HEK293 (cell line): ENCODE measurements at regions not wholly inside any gene's neighbourhood (a gene's known extent, or its start where the extent isn't known, plus 50 kb on each side); places are given as distances from the start of the nearest gene placed in this dataset.

Experiments
- CTCF ChIA-PET: fragments of 350-600 bp; formaldehyde crosslinking; extraction: SDS; loops from one replicate; lab custom pipeline; 2021; ENCODE audit warnings: antibody characterized with exemption; lab: Yijun Ruan, JAX
- POLR2A ChIA-PET: fragments of 300-600 bp; formaldehyde crosslinking; extraction: SDS; loops from one replicate; lab custom pipeline; 2020; ENCODE audit warnings: antibody characterized with exemption, inconsistent platforms; lab: Yijun Ruan, JAX
- H3K27ac ChIP-seq: fragments of 200-500 bp; sonication (Bioruptor generic); 2 replicates; pipeline ENCODE4 v1.5.1; 2014; ENCODE audit warnings: low read depth, low read length, control low read depth, inconsistent platforms; ENCODE audit errors: extremely low read depth
- H3K36me3 ChIP-seq, 2 experiments: fragments of 200-500 bp in 1 of 2; sonication (Bioruptor generic) in 1 of 2; 1 replicate in 1 of 2; 2 replicates in 1 of 2; pipeline ENCODE4 v1.5.1; 2014 to 2017; ENCODE audit warnings: inconsistent platforms in 2 of 2, low read length in 2 of 2; ENCODE audit not compliant: control insufficient read depth in 2 of 2, insufficient read depth in 1 of 2
- H3K4me1 ChIP-seq: fragments of 200-500 bp; sonication (Bioruptor generic); 2 replicates; pipeline ENCODE4 v1.5.1; 2014; ENCODE audit warnings: mild to moderate bottlenecking, low read length, inconsistent platforms; ENCODE audit not compliant: control insufficient read depth, insufficient read depth
- H3K4me3 ChIP-seq: 2 replicates; pipeline ENCODE4 v1.5.1; 2011; ENCODE audit warnings: low read depth, mild to moderate bottlenecking, control low read depth, low read length, moderate library complexity
- H3K9me3 ChIP-seq: fragments of 200-500 bp; sonication (Bioruptor generic); 2 replicates; pipeline ENCODE4 v1.5.1; 2014; ENCODE audit warnings: low read depth, low read length, inconsistent platforms; ENCODE audit not compliant: control insufficient read depth, insufficient read depth
- EGR2 ChIP-seq: fragments of 450-650 bp; formaldehyde crosslinking; IDR thresholded peaks from 2 replicates; pipeline ENCODE4 v1.5.1; 2016; ENCODE audit warnings: low read depth, missing biosample characterization, missing genetic modification characterization
- FEZF1 ChIP-seq: fragments of 450-650 bp; formaldehyde crosslinking; IDR thresholded peaks from 2 replicates; pipeline ENCODE4 v1.5.1; 2016; ENCODE audit warnings: missing biosample characterization, missing genetic modification characterization
- KLF17 ChIP-seq: fragments of 450-650 bp; formaldehyde crosslinking; IDR thresholded peaks from 2 replicates; pipeline ENCODE4 v1.5.1; 2016; ENCODE audit warnings: missing biosample characterization, missing genetic modification characterization
- KLF8 ChIP-seq: fragments of 450-650 bp; formaldehyde crosslinking; IDR thresholded peaks from 2 replicates; pipeline ENCODE4 v1.5.1; 2016; ENCODE audit warnings: missing biosample characterization, missing genetic modification characterization
- SETDB1 ChIP-seq: IDR thresholded peaks from one replicate; pipeline ENCODE4 v1.6.1; 2017; ENCODE audit warnings: mild to moderate bottlenecking, low read length, moderate library complexity, mixed read lengths; ENCODE audit not compliant: insufficient read length
- TCF7L2 ChIP-seq: IDR thresholded peaks from 2 replicates; pipeline ENCODE4 v1.6.1; 2011; ENCODE audit warnings: low read depth, mild to moderate bottlenecking, inconsistent platforms, low read length, moderate library complexity, borderline replicate concordance
- ZFHX2 ChIP-seq: fragments of 450-650 bp; formaldehyde crosslinking; conservative IDR thresholded peaks from 2 replicates; pipeline ENCODE4 v1.5.1; 2016; ENCODE audit warnings: missing biosample characterization, missing genetic modification characterization
- ZFP3 ChIP-seq: fragments of 450-650 bp; formaldehyde crosslinking; IDR thresholded peaks from 2 replicates; pipeline ENCODE4 v1.5.1; 2016; ENCODE audit warnings: low read depth, missing biosample characterization, missing genetic modification characterization
- ZNF16 ChIP-seq: fragments of 450-650 bp; formaldehyde crosslinking; IDR thresholded peaks from 2 replicates; pipeline ENCODE4 v1.5.1; 2016; ENCODE audit warnings: low read depth, missing biosample characterization, missing genetic modification characterization
- ZNF202 ChIP-seq: fragments of 450-650 bp; formaldehyde crosslinking; IDR thresholded peaks from 2 replicates; pipeline ENCODE4 v1.5.1; 2016; ENCODE audit warnings: missing biosample characterization, missing genetic modification characterization, borderline replicate concordance
- ZNF24 ChIP-seq: fragments of 450-650 bp; formaldehyde crosslinking; IDR thresholded peaks from 2 replicates; pipeline ENCODE4 v1.5.1; 2016; ENCODE audit warnings: missing biosample characterization, missing genetic modification characterization
- ZNF311 ChIP-seq: fragments of 450-650 bp; formaldehyde crosslinking; IDR thresholded peaks from 2 replicates; pipeline ENCODE4 v1.5.1; 2017; ENCODE audit warnings: missing biosample characterization, missing genetic modification characterization, borderline replicate concordance
- ZNF350 ChIP-seq: fragments of 450-650 bp; formaldehyde crosslinking; IDR thresholded peaks from 2 replicates; pipeline ENCODE4 v1.5.0; 2017; ENCODE audit warnings: missing biosample characterization, mild to moderate bottlenecking, missing genetic modification characterization
- ZNF366 ChIP-seq: fragments of 450-650 bp; formaldehyde crosslinking; conservative IDR thresholded peaks from 2 replicates; pipeline ENCODE4 v1.5.1; 2016; ENCODE audit warnings: missing biosample characterization, missing genetic modification characterization
- ZNF433 ChIP-seq: fragments of 450-650 bp; formaldehyde crosslinking; IDR thresholded peaks from 2 replicates; pipeline ENCODE4 v1.5.1; 2016; ENCODE audit warnings: missing biosample characterization, missing genetic modification characterization, low read depth
- ZNF501 ChIP-seq: fragments of 450-650 bp; formaldehyde crosslinking; IDR thresholded peaks from 2 replicates; pipeline ENCODE4 v1.5.1; 2016; ENCODE audit warnings: missing biosample characterization, missing genetic modification characterization
- ZNF701 ChIP-seq: fragments of 450-650 bp; formaldehyde crosslinking; IDR thresholded peaks from 2 replicates; pipeline ENCODE4 v1.5.1; 2016; ENCODE audit warnings: missing biosample characterization, missing genetic modification characterization
- ZNF747 ChIP-seq: fragments of 450-650 bp; formaldehyde crosslinking; IDR thresholded peaks from 2 replicates; pipeline ENCODE4 v1.5.1; 2016; ENCODE audit warnings: missing biosample characterization, missing genetic modification characterization
- TF ChIP-seq, protein P1 (sequence below): fragments of 450-650 bp; formaldehyde crosslinking; IDR thresholded peaks from 2 replicates; pipeline ENCODE4 v1.5.1; 2017; ENCODE audit warnings: missing biosample characterization, missing genetic modification characterization
- TF ChIP-seq, protein P2 (sequence below): fragments of 450-650 bp; formaldehyde crosslinking; IDR thresholded peaks from 2 replicates; pipeline ENCODE4 v1.5.1; 2016; ENCODE audit warnings: missing biosample characterization, missing genetic modification characterization, low read depth
- TF ChIP-seq, protein P3 (sequence below): fragments of 450-650 bp; formaldehyde crosslinking; IDR thresholded peaks from 2 replicates; pipeline ENCODE4 v1.5.1; 2017; ENCODE audit warnings: missing biosample characterization, missing genetic modification characterization

DNA sequence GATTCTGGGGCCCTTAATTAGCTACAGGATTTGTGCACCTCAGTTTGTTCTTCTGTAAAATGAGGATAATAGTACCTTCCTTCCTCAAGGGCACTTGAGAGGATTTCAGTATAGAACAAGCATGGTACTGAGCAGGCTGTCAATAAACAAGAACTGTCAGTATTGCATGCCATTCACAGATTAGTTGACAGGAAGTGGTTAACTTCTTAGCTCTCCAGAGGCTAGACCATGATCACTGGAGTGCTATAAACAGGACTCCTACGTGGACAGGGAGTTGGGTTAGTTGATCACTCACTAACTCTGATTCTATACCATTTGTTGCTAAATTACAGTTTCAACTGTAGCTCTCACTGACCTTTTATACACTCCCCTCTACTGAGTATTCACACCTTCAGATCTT lies 126.2 kb upstream of the DAB1 start (continued):
- TF ChIP-seq, protein P1, sequence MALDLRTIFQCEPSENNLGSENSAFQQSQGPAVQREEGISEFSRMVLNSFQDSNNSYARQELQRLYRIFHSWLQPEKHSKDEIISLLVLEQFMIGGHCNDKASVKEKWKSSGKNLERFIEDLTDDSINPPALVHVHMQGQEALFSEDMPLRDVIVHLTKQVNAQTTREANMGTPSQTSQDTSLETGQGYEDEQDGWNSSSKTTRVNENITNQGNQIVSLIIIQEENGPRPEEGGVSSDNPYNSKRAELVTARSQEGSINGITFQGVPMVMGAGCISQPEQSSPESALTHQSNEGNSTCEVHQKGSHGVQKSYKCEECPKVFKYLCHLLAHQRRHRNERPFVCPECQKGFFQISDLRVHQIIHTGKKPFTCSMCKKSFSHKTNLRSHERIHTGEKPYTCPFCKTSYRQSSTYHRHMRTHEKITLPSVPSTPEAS (tag by site-specific recombination) = no peak
- TF ChIP-seq TCF7L2 (no peak), ZNF24 (tag by site-specific recombination) (no peak), ZNF501 (tag by site-specific recombination) (no peak)

DNA sequence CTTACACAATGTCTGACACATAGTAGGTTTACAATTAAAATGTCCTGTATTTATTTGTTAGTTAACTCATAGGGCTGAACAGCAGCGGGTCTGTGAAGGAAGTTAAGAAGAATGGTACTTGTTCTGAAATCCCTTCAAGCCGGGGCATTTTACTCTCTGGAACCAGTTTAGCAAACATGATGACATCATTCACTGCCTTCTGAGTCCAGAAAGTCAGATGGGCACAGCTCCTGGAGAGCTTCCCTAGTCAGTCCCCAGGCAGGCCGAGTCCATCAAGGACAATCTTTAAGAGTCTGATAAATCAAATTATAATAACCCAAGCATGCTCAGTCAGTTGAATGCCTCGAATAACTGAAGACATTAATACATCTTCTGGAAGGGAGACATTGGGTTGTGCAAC lies 125.4 kb upstream of the DAB1 start:
- no peaks in the 10 kb centered on the region for H3K4me1 ChIP-seq
- H3K36me3 ChIP-seq = no peaks in the 10 kb centered on the region
- no peak overlapping the region for H3K4me3 ChIP-seq
- no peak for TF ChIP-seq ZFP3
- no peak for TF ChIP-seq FEZF1 (tag by site-specific recombination)
- no peak for TF ChIP-seq SETDB1
- TF ChIP-seq, protein P2, sequence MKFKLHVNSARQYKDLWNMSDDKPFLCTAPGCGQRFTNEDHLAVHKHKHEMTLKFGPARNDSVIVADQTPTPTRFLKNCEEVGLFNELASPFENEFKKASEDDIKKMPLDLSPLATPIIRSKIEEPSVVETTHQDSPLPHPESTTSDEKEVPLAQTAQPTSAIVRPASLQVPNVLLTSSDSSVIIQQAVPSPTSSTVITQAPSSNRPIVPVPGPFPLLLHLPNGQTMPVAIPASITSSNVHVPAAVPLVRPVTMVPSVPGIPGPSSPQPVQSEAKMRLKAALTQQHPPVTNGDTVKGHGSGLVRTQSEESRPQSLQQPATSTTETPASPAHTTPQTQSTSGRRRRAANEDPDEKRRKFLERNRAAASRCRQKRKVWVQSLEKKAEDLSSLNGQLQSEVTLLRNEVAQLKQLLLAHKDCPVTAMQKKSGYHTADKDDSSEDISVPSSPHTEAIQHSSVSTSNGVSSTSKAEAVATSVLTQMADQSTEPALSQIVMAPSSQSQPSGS = peak; percentile 85
- TF ChIP-seq ZNF366 (tag by site-specific recombination) = no peak
- no peak for TF ChIP-seq ZNF311
- TF ChIP-seq ZNF16 (tag by site-specific recombination) = no peak
- H3K9me3 ChIP-seq = no peaks in the 10 kb centered on the region
- POLR2A ChIA-PET = no interaction called here
- CTCF ChIA-PET = no interaction called here
- no peak overlapping the region for H3K27ac ChIP-seq

DNA sequence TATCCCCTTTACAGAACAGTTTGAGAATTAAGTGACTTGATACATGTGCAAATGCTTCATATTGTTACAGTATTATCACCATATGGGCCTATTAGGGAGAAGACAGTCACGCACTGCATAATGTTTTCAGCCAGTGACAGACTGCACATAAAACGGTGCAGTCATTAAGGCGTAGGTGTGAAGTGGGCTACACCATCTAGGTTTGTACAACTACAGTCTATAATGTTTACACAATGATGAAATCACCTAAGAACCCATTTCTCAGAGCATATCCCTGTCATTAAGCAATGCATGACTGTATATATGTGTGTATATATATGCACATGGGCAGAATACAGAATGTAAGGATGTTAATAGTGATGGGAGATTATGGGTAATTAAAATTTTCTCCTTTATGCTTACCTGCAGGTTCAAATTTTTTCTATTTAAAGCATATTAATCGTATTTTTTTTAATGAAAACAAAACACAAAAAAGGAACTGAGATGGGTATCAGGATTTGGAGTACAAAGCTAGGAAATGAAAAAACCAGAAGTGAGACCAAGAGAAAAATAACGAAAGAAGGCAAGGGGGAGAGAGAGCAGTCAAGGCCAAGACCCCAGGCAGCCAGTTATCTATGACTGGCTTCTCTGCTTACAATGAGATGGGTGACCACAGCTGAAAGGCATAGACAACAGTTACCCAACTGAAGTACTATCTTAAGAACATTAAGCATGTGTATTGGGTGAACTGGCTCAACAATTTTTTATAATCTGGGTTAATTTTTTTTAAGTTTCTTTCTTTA lies 122.9 kb upstream of the DAB1 start:
- peak; percentile 68 for TF ChIP-seq ZFHX2 (tag by site-specific recombination)
- TF ChIP-seq ZFP3 = no peak
- no peak for TF ChIP-seq ZNF202
- TF ChIP-seq EGR2 (tag by site-specific recombination) = peak; percentile 47; the same call in 1 of the 2 replicates
- TF ChIP-seq, protein P3, sequence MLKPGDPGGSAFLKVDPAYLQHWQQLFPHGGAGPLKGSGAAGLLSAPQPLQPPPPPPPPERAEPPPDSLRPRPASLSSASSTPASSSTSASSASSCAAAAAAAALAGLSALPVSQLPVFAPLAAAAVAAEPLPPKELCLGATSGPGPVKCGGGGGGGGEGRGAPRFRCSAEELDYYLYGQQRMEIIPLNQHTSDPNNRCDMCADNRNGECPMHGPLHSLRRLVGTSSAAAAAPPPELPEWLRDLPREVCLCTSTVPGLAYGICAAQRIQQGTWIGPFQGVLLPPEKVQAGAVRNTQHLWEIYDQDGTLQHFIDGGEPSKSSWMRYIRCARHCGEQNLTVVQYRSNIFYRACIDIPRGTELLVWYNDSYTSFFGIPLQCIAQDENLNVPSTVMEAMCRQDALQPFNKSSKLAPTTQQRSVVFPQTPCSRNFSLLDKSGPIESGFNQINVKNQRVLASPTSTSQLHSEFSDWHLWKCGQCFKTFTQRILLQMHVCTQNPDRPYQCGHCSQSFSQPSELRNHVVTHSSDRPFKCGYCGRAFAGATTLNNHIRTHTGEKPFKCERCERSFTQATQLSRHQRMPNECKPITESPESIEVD = no peak
- no peak for TF ChIP-seq KLF17 (tag by site-specific recombination)
- no peak for TF ChIP-seq ZNF747
- no peak for TF ChIP-seq KLF8 (tag by site-specific recombination)
- no peak for TF ChIP-seq ZNF701 (tag by site-specific recombination)
- TF ChIP-seq ZNF350 = no peak
- TF ChIP-seq, protein P2 = no peak
- no peak for TF ChIP-seq ZNF433 (tag by site-specific recombination)
- ChIA-PET CTCF (no interaction called here), POLR2A (no interaction called here)
- H3K27ac ChIP-seq = no peak overlapping the region
- H3K4me3 ChIP-seq = no peak overlapping the region
- H3K36me3 ChIP-seq = no peaks in the 10 kb centered on the region
- H3K4me1 ChIP-seq = no peaks in the 10 kb centered on the region
- H3K9me3 ChIP-seq = no peaks in the 10 kb centered on the region
